ENCODE measurements at regions not wholly inside any gene's neighbourhood (a gene's known extent, or its start where the extent isn't known, plus 50 kb on each side); places are given as distances from the start of the nearest gene placed in this dataset.

- TF ChIP-seq POLR2A (IDR thresholded peaks at IDR 0.05; ENCODE audit: low read depth, low read length) (no peak), TAF1 (IDR thresholded peaks at IDR 0.05; ENCODE audit: low read depth, low read length) (no peak), POLR2AphosphoS5 (IDR thresholded peaks at IDR 0.05; ENCODE audit: low read depth, low read length) (no peak)
These were observed 447.5 kb downstream of the INSC start for GRCh38 chr11:15562230-15562629.
